Vagina (tissue), 2 donors: ENCODE measurements at regions not wholly inside any gene's neighbourhood (a gene's known extent, or its start where the extent isn't known, plus 50 kb on each side); places are given as distances from the start of the nearest gene placed in this dataset.

Experiments
- DNase-seq, 2 donors: peaks; one replicate each; pipeline ENCODE4 v3.0.0-alpha.2; 2017; ENCODE audit errors: extremely low spot score in 2 of 2
- H3K27ac ChIP-seq: fragments of 200-600 bp; sonication (generic); one replicate; pipeline ENCODE4 v1.5.1; 2019
- H3K27me3 ChIP-seq: fragments of 200-600 bp; sonication (generic); one replicate; pipeline ENCODE4 v1.5.1; 2019
- H3K36me3 ChIP-seq, 2 donors: fragments of 200-600 bp; sonication (generic); one replicate each; pipeline ENCODE4 v1.5.1; 2017 to 2019
- H3K4me1 ChIP-seq: fragments of 200-600 bp; sonication (generic); one replicate; pipeline ENCODE4 v1.5.1; 2019
- H3K4me3 ChIP-seq, 2 donors: fragments of 200-600 bp; sonication (generic); 1 replicate in 1 of 2; 2 replicates in 1 of 2; pipeline ENCODE4 v1.5.1; 2016 to 2019
- H3K9me3 ChIP-seq: fragments of 200-600 bp; sonication (generic); one replicate; pipeline ENCODE4 v1.5.1; 2019
- POLR2A ChIP-seq, 2 donors: fragments of 450-650 bp; IDR thresholded peaks; one replicate each; pipeline ENCODE4 v1.6.1; 2017; ENCODE audit warnings: antibody characterized with exemption in 2 of 2, mild to moderate bottlenecking in 2 of 2, moderate library complexity in 2 of 2
- POLR2AphosphoS5 ChIP-seq, 2 donors: sonication (generic); formaldehyde crosslinking; IDR thresholded peaks; one replicate each; pipeline ENCODE4 v1.9.0; 2017; ENCODE audit warnings: antibody characterized with exemption in 2 of 2, mild to moderate bottlenecking in 2 of 2, low read depth in 1 of 2; ENCODE audit not compliant: insufficient read depth in 1 of 2
- intact Hi-C: fragments of 100-400 bp; cut with DNase I; formaldehyde crosslinking; loops from one replicate; pipeline ENCODE4 v1.15.1; 2023
- TF ChIP-seq, protein P1 (sequence below), 3 experiments: fragments of 450-650 bp in 2 of 3; fragments of 200-600 bp in 1 of 3; sonication (generic) in 1 of 3; IDR thresholded peaks; one replicate each; pipeline ENCODE4 v1.5.1; 2017 to 2019; ENCODE audit warnings: antibody characterized with exemption in 3 of 3, mild to moderate bottlenecking in 2 of 3, moderate library complexity in 2 of 3

DNA sequence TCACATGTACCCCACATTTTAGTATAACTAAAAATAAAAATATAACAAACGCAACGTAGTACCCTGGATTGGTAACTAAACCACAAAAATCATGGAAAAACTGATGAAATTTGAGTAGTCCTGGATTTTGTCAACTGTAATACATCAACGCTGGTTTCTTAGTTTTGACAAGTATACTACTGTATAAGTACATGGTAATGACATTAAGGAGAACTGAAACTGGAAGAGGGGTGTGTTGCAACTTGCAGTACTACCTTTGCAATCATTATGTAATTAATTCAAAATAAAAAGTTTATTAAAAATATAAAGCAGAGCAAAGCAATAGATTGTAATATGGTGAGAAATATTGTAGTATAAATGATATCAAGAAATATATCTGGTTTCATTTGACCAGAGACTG, 1158.0 kb upstream of the SPRY2 start:
- DNase-seq, result no peak
- H3K27ac ChIP-seq, result no peak overlapping the region
- intact Hi-C loops, result no loop called here
- no peaks in the 10 kb centered on the region for H3K4me1 ChIP-seq
- TF ChIP-seq, protein P1, sequence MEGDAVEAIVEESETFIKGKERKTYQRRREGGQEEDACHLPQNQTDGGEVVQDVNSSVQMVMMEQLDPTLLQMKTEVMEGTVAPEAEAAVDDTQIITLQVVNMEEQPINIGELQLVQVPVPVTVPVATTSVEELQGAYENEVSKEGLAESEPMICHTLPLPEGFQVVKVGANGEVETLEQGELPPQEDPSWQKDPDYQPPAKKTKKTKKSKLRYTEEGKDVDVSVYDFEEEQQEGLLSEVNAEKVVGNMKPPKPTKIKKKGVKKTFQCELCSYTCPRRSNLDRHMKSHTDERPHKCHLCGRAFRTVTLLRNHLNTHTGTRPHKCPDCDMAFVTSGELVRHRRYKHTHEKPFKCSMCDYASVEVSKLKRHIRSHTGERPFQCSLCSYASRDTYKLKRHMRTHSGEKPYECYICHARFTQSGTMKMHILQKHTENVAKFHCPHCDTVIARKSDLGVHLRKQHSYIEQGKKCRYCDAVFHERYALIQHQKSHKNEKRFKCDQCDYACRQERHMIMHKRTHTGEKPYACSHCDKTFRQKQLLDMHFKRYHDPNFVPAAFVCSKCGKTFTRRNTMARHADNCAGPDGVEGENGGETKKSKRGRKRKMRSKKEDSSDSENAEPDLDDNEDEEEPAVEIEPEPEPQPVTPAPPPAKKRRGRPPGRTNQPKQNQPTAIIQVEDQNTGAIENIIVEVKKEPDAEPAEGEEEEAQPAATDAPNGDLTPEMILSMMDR (IDR thresholded peaks at IDR 0.05), result no peak
- TF ChIP-seq POLR2A (IDR thresholded peaks at IDR 0.05) (no peak), POLR2AphosphoS5 (IDR thresholded peaks at IDR 0.05; ENCODE audit: insufficient read depth in 1 of 2, low read depth in 1 of 2) (no peak)
- no peaks in the 10 kb centered on the region for H3K27me3 ChIP-seq
- H3K9me3 ChIP-seq, result no peaks in the 10 kb centered on the region
- H3K36me3 ChIP-seq, result no peaks in the 10 kb centered on the region
- H3K4me3 ChIP-seq, result no peak overlapping the region

DNA sequence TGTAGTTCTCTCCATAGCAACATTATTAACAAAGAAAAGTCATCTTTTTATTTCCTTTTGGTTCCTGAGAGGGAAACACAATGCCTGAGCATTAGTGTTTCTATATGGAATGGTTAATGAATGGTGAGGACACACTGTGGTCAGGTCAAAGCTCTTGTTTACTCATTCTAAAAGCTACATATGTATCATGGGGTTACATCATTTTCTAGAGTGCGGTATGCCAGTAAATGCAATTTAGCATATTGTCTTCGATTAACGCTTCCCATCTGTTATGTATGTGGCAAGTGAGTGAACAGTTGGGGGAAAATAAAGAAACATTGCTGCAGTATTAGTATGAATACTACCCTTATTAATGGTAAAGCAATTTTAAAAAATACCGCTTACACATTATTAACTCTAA, 1152.2 kb upstream of the SPRY2 start:
- intact Hi-C loops, result no loop called here

DNA sequence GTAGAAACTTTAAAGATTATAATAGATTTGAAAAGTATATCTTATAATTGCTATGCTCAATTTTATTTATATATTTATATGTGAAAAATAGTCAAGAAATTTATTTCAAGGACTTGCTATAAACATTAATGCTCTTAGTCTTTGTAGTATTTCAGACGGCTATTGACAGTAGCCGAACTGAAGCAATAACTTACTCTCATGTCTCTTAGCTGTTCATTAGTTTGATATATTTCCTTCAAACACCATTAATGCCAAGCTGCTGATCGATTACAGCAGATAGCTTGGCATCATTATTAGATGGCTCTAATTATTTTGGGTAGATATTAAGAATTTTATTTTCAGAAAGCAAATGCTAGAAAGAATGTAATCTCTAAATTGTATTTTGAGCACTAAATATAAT, 1151.5 kb upstream of the SPRY2 start:
- Histone ChIP-seq H3K4me1 (no peaks in the 10 kb centered on the region), H3K36me3 (no peaks in the 10 kb centered on the region), H3K27ac (no peak overlapping the region), H3K27me3 (no peaks in the 10 kb centered on the region), H3K9me3 (no peaks in the 10 kb centered on the region), H3K4me3 (no peak overlapping the region)
- TF ChIP-seq POLR2A (IDR thresholded peaks at IDR 0.05) (no peak), POLR2AphosphoS5 (IDR thresholded peaks at IDR 0.05; ENCODE audit: insufficient read depth in 1 of 2, low read depth in 1 of 2) (no peak)
- TF ChIP-seq, protein P1 (IDR thresholded peaks at IDR 0.05), result no peak
- intact Hi-C loops, result no loop called here
- no peak for DNase-seq

More for the DNA sequence above, 1152.2 kb upstream of the SPRY2 start:
- H3K4me1 ChIP-seq, result no peaks in the 10 kb centered on the region
- no peak for TF ChIP-seq POLR2A (IDR thresholded peaks at IDR 0.05)
- TF ChIP-seq, protein P1 (IDR thresholded peaks at IDR 0.05), result no peak
- no peak overlapping the region for H3K27ac ChIP-seq
- H3K9me3 ChIP-seq, result no peaks in the 10 kb centered on the region
- no peaks in the 10 kb centered on the region for H3K36me3 ChIP-seq
- no peak overlapping the region for H3K4me3 ChIP-seq
- no peaks in the 10 kb centered on the region for H3K27me3 ChIP-seq
- DNase-seq, result no peak

DNA sequence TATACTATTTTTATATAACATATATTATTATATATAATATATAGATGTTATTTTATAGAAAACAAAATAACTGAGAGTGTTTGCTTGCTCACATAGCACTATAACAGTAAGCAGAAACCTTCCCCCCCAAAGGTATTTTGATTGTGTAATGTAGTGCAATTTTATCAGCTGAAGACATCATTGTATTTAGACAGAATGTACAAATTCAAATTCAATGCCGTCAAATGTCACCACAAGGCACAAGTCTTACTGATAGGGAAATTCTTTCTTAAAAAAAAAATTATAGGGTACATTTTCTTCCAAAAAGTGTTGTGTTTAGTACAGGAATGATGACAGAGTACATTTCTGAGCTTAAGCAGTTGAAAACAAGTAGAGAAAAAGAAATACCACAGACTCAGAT, 1147.1 kb upstream of the SPRY2 start:
- H3K27ac ChIP-seq, result no peak overlapping the region
- DNase-seq, result no peak
- no peaks in the 10 kb centered on the region for H3K4me1 ChIP-seq
- intact Hi-C loops, result no loop called here
- H3K27me3 ChIP-seq, result no peaks in the 10 kb centered on the region
- no peaks in the 10 kb centered on the region for H3K9me3 ChIP-seq
- H3K36me3 ChIP-seq, result no peaks in the 10 kb centered on the region
- TF ChIP-seq, protein P1 (IDR thresholded peaks at IDR 0.05), result no peak
- no peak for TF ChIP-seq POLR2A (IDR thresholded peaks at IDR 0.05)
- H3K4me3 ChIP-seq, result no peak overlapping the region

DNA sequence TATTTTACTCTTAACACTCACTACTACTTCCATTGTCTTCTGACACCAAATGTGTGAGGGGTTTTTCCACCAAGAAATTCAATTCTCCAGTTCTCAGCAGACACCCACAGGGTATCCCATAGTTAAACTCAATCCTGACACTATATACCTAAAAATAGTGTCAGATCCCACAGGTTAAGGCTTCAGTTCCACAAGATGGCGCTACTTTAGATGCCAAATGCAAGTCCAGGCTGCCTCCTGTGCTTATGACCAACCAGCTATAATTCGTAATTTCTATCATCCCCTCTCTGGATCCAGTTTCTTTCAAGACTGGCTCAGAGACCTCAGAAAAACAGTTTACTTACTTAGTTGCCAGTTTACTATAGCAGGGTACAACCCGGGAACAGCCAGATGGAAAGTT, 1146.2 kb upstream of the SPRY2 start:
- Histone ChIP-seq H3K4me3 (no peak overlapping the region), H3K36me3 (no peaks in the 10 kb centered on the region), H3K9me3 (no peaks in the 10 kb centered on the region), H3K27ac (no peak overlapping the region), H3K27me3 (no peaks in the 10 kb centered on the region), H3K4me1 (no peaks in the 10 kb centered on the region)
- no peak for DNase-seq
- intact Hi-C loops, result no loop called here
- no peak for TF ChIP-seq POLR2AphosphoS5 (IDR thresholded peaks at IDR 0.05; ENCODE audit: insufficient read depth in 1 of 2, low read depth in 1 of 2)
- TF ChIP-seq, protein P1 (IDR thresholded peaks at IDR 0.05), result no peak
- no peak for TF ChIP-seq POLR2A (IDR thresholded peaks at IDR 0.05)
